Psoas muscle (tissue), 7 donors: ENCODE measurements at regions not wholly inside any gene's neighbourhood (a gene's known extent, or its start where the extent isn't known, plus 50 kb on each side); places are given as distances from the start of the nearest gene placed in this dataset.

Source experiments
- ATAC-seq, 4 donors: fragments of 200-7000 bp; cut with Tn5 transposase; one replicate each; pipeline ENCODE4 v1.9.1; 2020; ENCODE audit warnings: moderate library complexity in 3 of 4, mild to moderate bottlenecking in 2 of 4
- DNase-seq, 2 donors: peaks; one replicate each; pipeline ENCODE4 v3.0.0-alpha.2; 2020
- H3K27ac ChIP-seq: fragments of 200-600 bp; one replicate; pipeline ENCODE4 v1.8.0; 2022
- H3K27me3 ChIP-seq, 3 donors: fragments of 200-600 bp in 1 of 3; one replicate each; pipeline versions ENCODE4 v1.6.1 to v1.8.0; 2013 to 2022; ENCODE audit warnings: low read length in 2 of 3, mild to moderate bottlenecking in 2 of 3, moderate library complexity in 1 of 3; ENCODE audit not compliant: insufficient read depth in 3 of 3
- H3K36me3 ChIP-seq, 2 donors: fragments of 200-600 bp in 1 of 2; one replicate each; pipeline versions ENCODE4 v1.6.1 to v1.8.0; 2013 to 2022; ENCODE audit warnings: low read depth in 1 of 2, mild to moderate bottlenecking in 1 of 2, moderate library complexity in 1 of 2; ENCODE audit not compliant: insufficient read depth in 1 of 2
- H3K4me1 ChIP-seq: fragments of 200-600 bp; one replicate; pipeline ENCODE4 v1.8.0; 2022
- H3K4me3 ChIP-seq: fragments of 200-600 bp; one replicate; pipeline ENCODE4 v1.8.0; 2022; ENCODE audit warnings: mild to moderate bottlenecking
- H3K9me3 ChIP-seq: fragments of 200-600 bp; one replicate; pipeline ENCODE4 v1.8.0; 2022
- WGBS, 3 donors: extraction: QIAGEN DNeasy Blood & Tissue Kit; methylation state at CpG; one replicate each; pipeline versions ENCODE4 v1.1.6 to v1.1.7; 2013; 5-methylcytosine and 5-hydroxymethylcytosine counted together
- intact Hi-C, 2 donors: fragments of 100-400 bp; cut with DNase I; formaldehyde crosslinking; loops; one replicate each; pipeline versions ENCODE4 v1.11.0 to v1.14.2; 2022
- TF ChIP-seq, protein P1 (sequence below): fragments of 200-600 bp; IDR thresholded peaks from one replicate; pipeline ENCODE4 v1.8.0; 2022; ENCODE audit warnings: antibody characterized with exemption
- donor health status: healthy with polysubstance abuse.
- donor health status: DM: no; HTN: no; CAD: no; lungs with moderate emphysema.
- donor health status: Bipolar disorder and iron deficiency.
- donor health status: healthy.
- donor health status: DM: yes; HTN: yes; CAD: no.
- donor health status: DM: no; HTN: no; CAD: no.
- donor health status: DM: yes; HTN: yes; CAD: no.

DNA sequence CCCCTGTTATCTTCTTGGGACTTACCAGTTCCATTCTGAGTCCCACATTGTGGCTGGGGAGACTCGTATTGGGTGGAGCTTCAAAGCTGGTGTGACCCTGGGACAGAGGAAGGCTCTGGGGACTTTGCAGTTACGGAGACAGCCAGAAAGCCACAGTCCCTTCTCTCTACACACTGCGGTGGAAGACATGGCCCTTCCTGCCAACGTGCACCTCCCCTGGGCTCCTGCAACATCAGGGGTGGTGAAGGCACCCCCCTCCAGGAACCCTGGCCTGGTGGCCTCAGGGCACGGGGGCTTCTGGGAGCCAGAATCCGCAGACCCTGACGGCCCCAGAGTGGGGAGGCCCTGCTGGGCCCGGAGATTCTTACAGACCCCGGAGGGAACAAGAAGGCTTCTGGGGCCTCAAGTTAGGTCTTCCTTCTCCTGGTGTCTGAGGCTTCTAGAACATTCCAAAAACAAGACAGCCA lies 113.0 kb downstream of the SIK1 start:
- H3K9me3 ChIP-seq: no peaks in the 10 kb centered on the region
- DNase-seq (peak; percentile 3 to 31), ATAC-seq (no peak)
- TF ChIP-seq, protein P1, sequence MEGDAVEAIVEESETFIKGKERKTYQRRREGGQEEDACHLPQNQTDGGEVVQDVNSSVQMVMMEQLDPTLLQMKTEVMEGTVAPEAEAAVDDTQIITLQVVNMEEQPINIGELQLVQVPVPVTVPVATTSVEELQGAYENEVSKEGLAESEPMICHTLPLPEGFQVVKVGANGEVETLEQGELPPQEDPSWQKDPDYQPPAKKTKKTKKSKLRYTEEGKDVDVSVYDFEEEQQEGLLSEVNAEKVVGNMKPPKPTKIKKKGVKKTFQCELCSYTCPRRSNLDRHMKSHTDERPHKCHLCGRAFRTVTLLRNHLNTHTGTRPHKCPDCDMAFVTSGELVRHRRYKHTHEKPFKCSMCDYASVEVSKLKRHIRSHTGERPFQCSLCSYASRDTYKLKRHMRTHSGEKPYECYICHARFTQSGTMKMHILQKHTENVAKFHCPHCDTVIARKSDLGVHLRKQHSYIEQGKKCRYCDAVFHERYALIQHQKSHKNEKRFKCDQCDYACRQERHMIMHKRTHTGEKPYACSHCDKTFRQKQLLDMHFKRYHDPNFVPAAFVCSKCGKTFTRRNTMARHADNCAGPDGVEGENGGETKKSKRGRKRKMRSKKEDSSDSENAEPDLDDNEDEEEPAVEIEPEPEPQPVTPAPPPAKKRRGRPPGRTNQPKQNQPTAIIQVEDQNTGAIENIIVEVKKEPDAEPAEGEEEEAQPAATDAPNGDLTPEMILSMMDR: no peak
- no peaks in the 10 kb centered on the region for H3K36me3 ChIP-seq
- WGBS, 3 donors: 86 to 92% (median 91%) methylated on average over 9 of the region's 9 CpGs
- H3K4me3 ChIP-seq: no peak overlapping the region
- H3K27ac ChIP-seq: no peak overlapping the region
- peaks cover 0 to 23% (median 6%) of the 10 kb centered on the region in 3 donors for H3K27me3 ChIP-seq
- no peaks in the 10 kb centered on the region for H3K4me1 ChIP-seq
- intact Hi-C loops: no loop called here

DNA sequence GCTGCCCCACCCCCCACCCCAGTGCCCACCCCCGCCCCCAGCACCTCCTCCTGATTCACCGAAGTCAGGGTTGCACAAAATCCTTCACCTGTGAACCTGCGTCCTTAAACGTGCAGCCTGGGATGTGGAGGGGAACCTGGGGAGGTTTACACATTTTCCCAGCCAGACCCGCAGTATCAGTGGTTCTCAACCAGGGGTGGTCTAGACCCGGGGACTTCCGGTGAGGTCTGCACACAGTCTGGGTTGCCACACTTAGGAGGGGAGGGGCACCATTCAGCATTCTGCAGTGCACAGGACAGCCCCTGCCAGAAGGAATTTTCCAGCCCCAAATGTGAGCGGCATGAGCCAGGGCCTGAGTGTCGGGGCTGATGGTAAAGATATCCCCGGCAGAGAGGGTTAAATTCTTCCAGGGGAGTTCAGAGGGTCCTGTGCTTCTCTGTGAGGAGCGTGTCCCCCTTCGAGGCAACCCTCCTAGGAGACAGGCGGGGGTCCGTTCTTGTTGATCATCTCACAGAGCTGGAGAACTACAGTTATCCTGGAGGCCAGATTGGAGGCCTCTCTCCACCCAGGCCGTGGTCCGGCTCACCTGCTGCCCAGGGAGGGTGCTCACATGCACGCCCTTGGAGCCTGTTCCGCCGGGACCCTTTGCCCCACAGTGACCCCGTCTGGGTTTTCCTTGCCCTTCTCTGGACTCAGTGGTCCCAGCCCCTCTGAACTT lies 113.6 kb downstream of the SIK1 start:
- TF ChIP-seq, protein P1: no peak
- no peak overlapping the region for H3K4me3 ChIP-seq
- H3K27me3 ChIP-seq: peaks cover 0 to 20% (median 3%) of the 10 kb centered on the region in 3 donors
- no peaks in the 10 kb centered on the region for H3K4me1 ChIP-seq
- H3K27ac ChIP-seq: no peak overlapping the region
- H3K36me3 ChIP-seq: no peaks in the 10 kb centered on the region
- no peaks in the 10 kb centered on the region for H3K9me3 ChIP-seq
- WGBS, 3 donors: 88 to 90% (median 89%) methylated on average over 20 of the region's 20 CpGs
- ATAC-seq: no peak
- DNase-seq: peak; percentile 5 to 53
- intact Hi-C loops: no loop called here

DNA sequence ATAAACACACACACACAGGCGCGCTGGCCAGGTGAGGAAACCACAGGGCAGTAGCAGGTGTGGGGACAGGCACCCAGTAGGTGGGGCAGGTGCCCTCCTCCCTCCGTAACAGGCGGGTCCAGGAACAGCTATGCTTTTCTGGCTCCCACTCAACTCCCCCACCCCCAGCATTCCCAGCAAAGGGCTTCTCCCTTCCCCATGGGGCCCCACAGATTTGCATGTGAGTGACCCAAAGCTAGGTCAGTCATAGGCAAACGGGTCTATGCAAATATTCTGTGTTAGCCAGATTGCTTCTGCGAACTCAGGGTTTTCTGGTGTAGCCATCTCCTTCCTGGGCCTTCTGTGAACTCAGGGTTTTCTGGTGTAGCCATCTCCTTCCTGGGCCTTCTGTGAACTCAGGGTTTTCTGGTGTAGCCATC lies 114.2 kb downstream of the SIK1 start:
- Histone ChIP-seq H3K27ac (no peak overlapping the region), H3K27me3 (peaks cover 0 to 18% (median 0%) of the 10 kb centered on the region in 3 donors), H3K4me1 (no peaks in the 10 kb centered on the region), H3K36me3 (no peaks in the 10 kb centered on the region), H3K4me3 (no peak overlapping the region), H3K9me3 (no peaks in the 10 kb centered on the region)
- 82 to 91% (median 90%) methylated on average over 6 of the region's 6 CpGs for WGBS, 3 donors
- TF ChIP-seq, protein P1: no peak
- ATAC-seq (no peak), DNase-seq (peak in 1 of 2 donors; percentile 2)
- intact Hi-C loops: no loop called here

DNA sequence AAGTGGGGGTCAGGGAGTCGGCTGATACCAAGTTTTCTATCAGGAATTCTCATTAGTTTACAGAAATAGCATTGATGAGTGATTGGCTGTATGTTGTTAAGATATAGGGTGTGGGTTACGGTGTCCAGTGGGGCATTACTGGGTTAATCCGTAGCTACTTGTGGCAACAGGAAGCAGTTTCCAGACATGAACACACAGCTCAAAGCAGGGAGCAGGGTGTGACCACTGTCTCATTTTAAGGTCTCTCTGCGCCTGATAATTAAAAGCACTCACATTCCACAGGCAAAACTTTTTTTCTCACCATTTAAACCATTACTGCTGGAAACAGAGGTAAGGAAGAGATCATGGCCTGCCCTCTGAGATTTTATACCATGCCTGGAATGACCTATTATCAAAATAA lies 114.9 kb downstream of the SIK1 start:
- Histone ChIP-seq H3K27ac (no peak overlapping the region), H3K9me3 (no peaks in the 10 kb centered on the region), H3K4me3 (no peak overlapping the region), H3K36me3 (no peaks in the 10 kb centered on the region), H3K27me3 (peaks cover 0 to 11% (median 0%) of the 10 kb centered on the region in 3 donors), H3K4me1 (no peaks in the 10 kb centered on the region)
- WGBS, 3 donors: 65 to 89% (median 67%) methylated on average over 4 of the region's 4 CpGs
- DNase-seq (no peak), ATAC-seq (no peak)
- TF ChIP-seq, protein P1: no peak
- intact Hi-C loops: no loop called here
